Thyroid gland (tissue), 4 donors: ENCODE measurements at regions not wholly inside any gene's neighbourhood (a gene's known extent, or its start where the extent isn't known, plus 50 kb on each side); places are given as distances from the start of the nearest gene placed in this dataset.

Experiments
- DNase-seq, 2 donors: peaks; one replicate each; pipeline ENCODE4 v3.0.0-alpha.2; 2019
- H3K27ac ChIP-seq, 3 donors: fragments of 200-600 bp; sonication (generic); 1 replicate in 2 of 3; 2 replicates in 1 of 3; pipeline ENCODE4 v1.5.1; 2016 to 2019; ENCODE audit warnings: mild to moderate bottlenecking in 1 of 3, moderate library complexity in 1 of 3
- H3K27me3 ChIP-seq: fragments of 200-600 bp; sonication (generic); one replicate; pipeline ENCODE4 v1.5.1; 2019
- H3K36me3 ChIP-seq, 2 donors: fragments of 200-600 bp; sonication (generic); one replicate each; pipeline ENCODE4 v1.5.1; 2016 to 2019
- H3K4me1 ChIP-seq, 2 donors: fragments of 200-600 bp; sonication (generic); one replicate each; pipeline ENCODE4 v1.5.1; 2017 to 2019
- H3K4me3 ChIP-seq, 3 donors: fragments of 200-600 bp; sonication (generic); replicated peaks in 1 of 3; 1 replicate in 2 of 3; 2 replicates in 1 of 3; pipeline ENCODE4 v1.5.1; 2016; ENCODE audit warnings: mild to moderate bottlenecking in 1 of 3
- H3K9me3 ChIP-seq: fragments of 200-600 bp; sonication (generic); one replicate; pipeline ENCODE4 v1.5.1; 2017
- POLR2A ChIP-seq, 2 donors: fragments of 450-650 bp; IDR thresholded peaks; one replicate each; pipeline ENCODE4 v1.6.1; 2017; ENCODE audit warnings: antibody characterized with exemption in 2 of 2, mild to moderate bottlenecking in 2 of 2, moderate library complexity in 1 of 2
- WGBS, 2 donors: methylation state at CpG; one replicate each; pipeline ENCODE4 v1.1.5; 2017; 5-methylcytosine and 5-hydroxymethylcytosine counted together
- intact Hi-C: fragments of 100-400 bp; cut with DNase I; formaldehyde crosslinking; loops from one replicate; pipeline ENCODE4 v1.15.1; 2023
- TF ChIP-seq, protein P1 (sequence below), 6 experiments: fragments of 200-600 bp in 3 of 6; fragments of 450-650 bp in 3 of 6; sonication (generic) in 3 of 6; IDR thresholded peaks; one replicate each; pipeline ENCODE4 v1.5.1; 2016 to 2019; ENCODE audit warnings: antibody characterized with exemption in 6 of 6, mild to moderate bottlenecking in 2 of 6, inconsistent platforms in 1 of 6, moderate library complexity in 1 of 6

DNA sequence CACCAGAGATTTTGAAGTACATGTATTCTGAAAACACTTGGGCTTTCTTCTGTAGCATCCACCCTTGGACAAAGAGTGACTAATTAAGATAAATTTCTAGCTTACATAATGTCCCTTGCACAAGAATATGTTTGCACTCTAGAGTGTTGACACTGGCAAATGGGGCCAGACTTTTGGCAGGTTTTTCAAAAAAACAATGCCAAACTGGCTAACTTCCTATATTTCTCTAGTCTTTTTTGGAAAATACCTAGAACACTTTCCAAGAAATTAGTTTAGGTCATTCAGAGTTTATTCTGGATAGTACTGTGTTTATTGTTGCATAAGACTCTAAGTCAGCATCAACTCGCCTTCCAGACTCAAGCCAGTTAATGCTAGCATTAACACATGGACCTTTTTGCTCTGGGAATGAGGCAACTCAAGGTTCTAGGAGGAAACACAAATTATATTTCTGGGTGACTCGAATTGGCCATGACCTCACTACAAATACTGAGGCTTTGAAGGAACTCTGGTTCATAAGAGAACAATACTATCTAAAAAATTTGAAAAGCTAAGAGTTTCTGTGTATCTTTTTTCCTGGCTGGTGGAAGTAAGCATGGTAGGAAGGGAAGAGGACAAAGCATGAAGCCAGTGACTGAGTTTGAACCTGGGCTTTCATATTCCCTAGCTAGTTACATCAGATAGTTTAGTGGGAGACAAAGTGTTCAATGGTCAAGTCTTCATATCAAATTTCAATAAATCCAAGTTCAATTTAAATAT is 101.6 kb downstream of the NREP start:
- no peaks in the 10 kb centered on the region for H3K9me3 ChIP-seq
- DNase-seq, result no peak
- no peak for TF ChIP-seq POLR2A (IDR thresholded peaks at IDR 0.05)
- TF ChIP-seq, protein P1, sequence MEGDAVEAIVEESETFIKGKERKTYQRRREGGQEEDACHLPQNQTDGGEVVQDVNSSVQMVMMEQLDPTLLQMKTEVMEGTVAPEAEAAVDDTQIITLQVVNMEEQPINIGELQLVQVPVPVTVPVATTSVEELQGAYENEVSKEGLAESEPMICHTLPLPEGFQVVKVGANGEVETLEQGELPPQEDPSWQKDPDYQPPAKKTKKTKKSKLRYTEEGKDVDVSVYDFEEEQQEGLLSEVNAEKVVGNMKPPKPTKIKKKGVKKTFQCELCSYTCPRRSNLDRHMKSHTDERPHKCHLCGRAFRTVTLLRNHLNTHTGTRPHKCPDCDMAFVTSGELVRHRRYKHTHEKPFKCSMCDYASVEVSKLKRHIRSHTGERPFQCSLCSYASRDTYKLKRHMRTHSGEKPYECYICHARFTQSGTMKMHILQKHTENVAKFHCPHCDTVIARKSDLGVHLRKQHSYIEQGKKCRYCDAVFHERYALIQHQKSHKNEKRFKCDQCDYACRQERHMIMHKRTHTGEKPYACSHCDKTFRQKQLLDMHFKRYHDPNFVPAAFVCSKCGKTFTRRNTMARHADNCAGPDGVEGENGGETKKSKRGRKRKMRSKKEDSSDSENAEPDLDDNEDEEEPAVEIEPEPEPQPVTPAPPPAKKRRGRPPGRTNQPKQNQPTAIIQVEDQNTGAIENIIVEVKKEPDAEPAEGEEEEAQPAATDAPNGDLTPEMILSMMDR (IDR thresholded peaks at IDR 0.05), result no peak
- intact Hi-C loops, result no loop called here
- no peaks in the 10 kb centered on the region for H3K36me3 ChIP-seq
- H3K27me3 ChIP-seq, result no peaks in the 10 kb centered on the region
- no peak overlapping the region for H3K4me3 ChIP-seq
- H3K4me1 ChIP-seq, result no peaks in the 10 kb centered on the region
- no peak overlapping the region for H3K27ac ChIP-seq
- 42 to 73% methylated on average over 2 of the region's 2 CpGs for whole genome bisulfite sequencing, 2 donors

DNA sequence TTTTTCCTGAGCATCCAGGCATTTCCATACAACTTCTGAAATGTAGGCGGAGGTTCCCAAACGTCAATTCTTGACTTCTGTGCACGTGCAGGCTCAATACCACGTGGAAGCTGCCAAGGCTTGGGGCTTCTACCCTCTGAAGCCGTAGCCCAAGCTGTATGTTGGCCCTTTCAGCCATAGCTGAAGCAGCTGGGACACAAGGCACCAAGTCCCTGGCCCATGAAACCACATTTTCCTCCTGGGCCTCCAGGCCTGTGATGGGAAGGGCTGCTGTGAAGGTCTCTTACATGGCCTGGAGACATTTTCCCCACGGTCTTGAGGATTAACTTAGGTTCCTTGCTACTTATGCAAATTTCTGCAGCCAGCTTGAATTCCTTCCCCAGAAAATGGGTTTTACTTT is 103.6 kb downstream of the NREP start:
- H3K27ac ChIP-seq, result no peak overlapping the region
- H3K9me3 ChIP-seq, result no peaks in the 10 kb centered on the region
- no peaks in the 10 kb centered on the region for H3K36me3 ChIP-seq
- no peak for DNase-seq
- no peak overlapping the region for H3K4me3 ChIP-seq
- no peaks in the 10 kb centered on the region for H3K4me1 ChIP-seq
- intact Hi-C loops, result no loop called here
- no peaks in the 10 kb centered on the region for H3K27me3 ChIP-seq
- TF ChIP-seq, protein P1 (IDR thresholded peaks at IDR 0.05), result no peak
- TF ChIP-seq POLR2A (IDR thresholded peaks at IDR 0.05), result no peak
- WGBS, 2 donors, result 79 to 85% methylated on average over 2 to 6 of the region's 6 CpGs

DNA sequence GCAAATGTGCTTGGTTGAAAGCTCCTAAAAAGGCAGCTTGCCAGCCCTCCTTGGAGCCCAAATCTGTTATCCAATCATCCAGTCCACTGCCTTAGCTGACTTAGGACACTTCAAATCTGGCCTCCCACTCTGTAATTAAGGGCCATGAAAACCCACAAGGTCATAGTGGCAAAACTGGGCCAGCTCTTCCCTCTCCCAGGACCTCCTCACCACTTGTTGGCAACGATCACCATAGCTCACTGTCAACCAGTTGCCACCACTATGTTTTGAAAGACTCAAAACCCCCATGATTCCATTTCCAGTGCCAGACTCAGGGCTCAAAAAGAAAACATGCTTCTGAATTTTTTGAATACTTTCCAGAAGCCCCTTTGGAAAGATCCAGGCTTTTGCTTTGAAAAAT is 107.5 kb downstream of the NREP start:
- no peaks in the 10 kb centered on the region for H3K9me3 ChIP-seq
- H3K4me3 ChIP-seq, result no peak overlapping the region
- no peak for TF ChIP-seq POLR2A (IDR thresholded peaks at IDR 0.05)
- TF ChIP-seq, protein P1 (IDR thresholded peaks at IDR 0.05), result no peak
- no peak for DNase-seq
- no peaks in the 10 kb centered on the region for H3K4me1 ChIP-seq
- H3K36me3 ChIP-seq, result no peaks in the 10 kb centered on the region
- 33 to 50% methylated on average over 1 of the region's 1 CpG for WGBS, 2 donors
- intact Hi-C loops, result no loop called here
- H3K27me3 ChIP-seq, result no peaks in the 10 kb centered on the region
- H3K27ac ChIP-seq, result no peak overlapping the region

DNA sequence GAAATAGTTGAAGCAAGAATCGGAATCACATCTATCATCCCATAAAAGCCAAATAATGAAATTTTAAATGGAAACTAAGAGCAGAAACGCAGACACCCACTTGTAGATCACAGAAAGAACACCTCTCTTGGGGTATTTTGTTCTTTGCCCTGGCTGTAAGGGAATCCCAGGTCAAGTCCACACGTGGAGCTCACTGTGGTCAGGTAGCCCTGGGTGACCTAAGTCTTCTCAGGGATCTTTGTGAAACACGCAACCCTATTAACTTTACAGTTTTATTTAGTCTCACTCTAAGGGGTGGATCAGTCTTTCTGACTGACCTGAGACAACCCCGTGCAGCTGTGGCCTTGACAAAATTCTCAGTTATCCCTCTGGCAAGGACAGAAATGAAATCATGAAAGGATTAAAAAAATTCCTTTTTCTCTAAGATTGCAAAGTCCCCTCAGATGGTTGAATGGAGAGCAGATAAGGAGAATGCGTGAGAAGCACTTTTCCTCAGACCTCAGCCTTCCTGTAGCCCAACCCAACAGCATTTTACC is 111.6 kb downstream of the NREP start:
- DNase-seq, result no peak
- no peaks in the 10 kb centered on the region for H3K27me3 ChIP-seq
- H3K4me1 ChIP-seq, result no peaks in the 10 kb centered on the region
- TF ChIP-seq POLR2A (IDR thresholded peaks at IDR 0.05), result no peak
- TF ChIP-seq, protein P1 (IDR thresholded peaks at IDR 0.05), result no peak
- H3K27ac ChIP-seq, result no peak overlapping the region
- WGBS, 2 donors, result 82 to 89% methylated on average over 6 of the region's 6 CpGs
- no peak overlapping the region for H3K4me3 ChIP-seq
- intact Hi-C loops, result no loop called here
- no peaks in the 10 kb centered on the region for H3K36me3 ChIP-seq
- H3K9me3 ChIP-seq, result no peaks in the 10 kb centered on the region

DNA sequence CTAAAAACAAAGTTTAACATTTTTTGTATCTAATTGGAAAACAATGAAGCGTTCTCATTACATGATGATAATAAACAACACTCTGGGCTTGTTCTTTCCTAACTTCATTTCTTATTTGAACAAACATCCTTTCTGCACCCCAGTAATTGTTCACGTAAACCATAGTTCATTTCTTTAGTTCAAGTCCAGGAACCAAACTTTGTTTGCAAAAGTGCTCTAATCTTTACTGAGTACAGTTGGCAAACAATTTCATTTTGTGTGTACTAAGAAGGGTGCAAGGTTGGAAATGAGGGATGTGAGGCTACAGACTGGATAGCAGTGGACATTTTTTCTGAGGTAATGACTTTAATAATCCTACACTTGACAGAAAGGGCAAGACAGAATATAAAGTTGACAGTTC is 113.5 kb downstream of the NREP start:
- no peak for DNase-seq
- intact Hi-C loops, result no loop called here
- Histone ChIP-seq H3K9me3 (no peaks in the 10 kb centered on the region), H3K27ac (no peak overlapping the region), H3K4me1 (no peaks in the 10 kb centered on the region), H3K27me3 (no peaks in the 10 kb centered on the region), H3K4me3 (no peak overlapping the region), H3K36me3 (no peaks in the 10 kb centered on the region)
- 89% methylated on average over 2 of the region's 2 CpGs for WGBS, 2 donors
- TF ChIP-seq POLR2A (IDR thresholded peaks at IDR 0.05), result no peak
- TF ChIP-seq, protein P1 (IDR thresholded peaks at IDR 0.05), result no peak
